Keratinocyte (primary cell): ENCODE measurements at regions not wholly inside any gene's neighbourhood (a gene's known extent, or its start where the extent isn't known, plus 50 kb on each side); places are given as distances from the start of the nearest gene placed in this dataset.

Source experiments
- DNase-seq: peaks from one replicate; pipeline ENCODE4 v3.0.0-alpha.2; 2011; ENCODE audit warnings: low read depth, missing footprints, low spot score
- FAIRE-seq: peaks from 2 replicates; lab custom pipeline; 2011; peaks lifted over from hg19 to GRCh38; lab: Jason Lieb, UNC
- H2AFZ ChIP-seq: 2 replicates; pipeline ENCODE4 v1.6.0; 2012; ENCODE audit warnings: low read length, control low read depth, inconsistent platforms; ENCODE audit not compliant: control insufficient read depth
- H3K27ac ChIP-seq: 2 replicates; pipeline ENCODE4 v1.5.1; 2011; ENCODE audit warnings: low read length; ENCODE audit not compliant: control insufficient read depth, insufficient read depth
- H3K27me3 ChIP-seq: 3 replicates; pipeline ENCODE4 v1.6.0; 2011; ENCODE audit warnings: low read length; ENCODE audit not compliant: control insufficient read depth, insufficient read depth; ENCODE audit errors: extremely low read depth
- H3K36me3 ChIP-seq, 2 experiments: 2 replicates in 1 of 2; 3 replicates in 1 of 2; pipeline ENCODE4 v1.5.1; 2011; ENCODE audit warnings: low read length in 2 of 2, mild to moderate bottlenecking in 1 of 2; ENCODE audit not compliant: control insufficient read depth in 2 of 2, insufficient read depth in 2 of 2; ENCODE audit errors: extremely low read depth in 1 of 2
- H3K4me1 ChIP-seq: 3 replicates; pipeline ENCODE4 v1.5.1; 2011; ENCODE audit warnings: low read length; ENCODE audit not compliant: control insufficient read depth, insufficient read depth; ENCODE audit errors: extremely low read depth
- H3K4me2 ChIP-seq: 3 replicates; pipeline ENCODE4 v1.6.0; 2011; ENCODE audit warnings: low read depth, low read length; ENCODE audit not compliant: control insufficient read depth, insufficient read depth; ENCODE audit errors: extremely low read depth
- H3K4me3 ChIP-seq, 3 experiments: fragments of 200-600 bp in 1 of 3; sonication (generic) in 1 of 3; 2 replicates in 2 of 3; 3 replicates in 1 of 3; pipeline ENCODE4 v1.5.1; 2011 to 2016; ENCODE audit warnings: low read length in 3 of 3, mild to moderate bottlenecking in 3 of 3, control low read depth in 2 of 3, inconsistent platforms in 1 of 3, low read depth in 1 of 3, mixed read lengths in 1 of 3, mixed run types in 1 of 3, moderate library complexity in 1 of 3; ENCODE audit not compliant: control insufficient read depth in 2 of 3, insufficient read depth in 2 of 3; ENCODE audit errors: extremely low read depth in 1 of 3
- H3K79me2 ChIP-seq: 2 replicates; pipeline ENCODE4 v1.6.0; 2012; ENCODE audit warnings: low read length; ENCODE audit not compliant: control insufficient read depth, insufficient read depth
- H3K9ac ChIP-seq: 3 replicates; pipeline ENCODE4 v1.6.0; 2011; ENCODE audit warnings: low read length; ENCODE audit not compliant: control insufficient read depth, insufficient read depth; ENCODE audit errors: extremely low read depth
- H3K9me1 ChIP-seq: 3 replicates; pipeline ENCODE4 v1.6.0; 2011; ENCODE audit warnings: low read length; ENCODE audit not compliant: control insufficient read depth, insufficient read depth; ENCODE audit errors: extremely low read depth
- H3K9me3 ChIP-seq: 2 replicates; pipeline ENCODE4 v1.5.1; 2012; ENCODE audit warnings: low read depth, low read length; ENCODE audit not compliant: control insufficient read depth
- H4K20me1 ChIP-seq: 3 replicates; pipeline ENCODE4 v1.6.0; 2011; ENCODE audit warnings: low read length; ENCODE audit not compliant: control insufficient read depth, insufficient read depth; ENCODE audit errors: extremely low read depth
- CTCF ChIP-seq, 3 experiments: IDR thresholded peaks in 1 of 3; conservative IDR thresholded peaks in 1 of 3; optimal IDR thresholded peaks in 1 of 3; 2 replicates in 2 of 3; 3 replicates in 1 of 3; pipeline versions ENCODE3 to v1.5.1; 2011; ENCODE audit warnings: low read length in 3 of 3, mild to moderate bottlenecking in 3 of 3, moderate library complexity in 2 of 3, control low read depth in 1 of 3, inconsistent platforms in 1 of 3; ENCODE audit not compliant: insufficient read depth in 2 of 3; ENCODE audit errors: extremely low read depth in 1 of 3
- EZH2 ChIP-seq: IDR thresholded peaks from one replicate; pipeline ENCODE4 v1.6.1; 2012; ENCODE audit warnings: inconsistent platforms, mild to moderate bottlenecking, low read length, moderate library complexity
- dilution Hi-C: fragments of 300-500 bp; cut with MboI; formaldehyde crosslinking; loops from one replicate; pipeline ENCODE4 v1.7.0; 2020; ENCODE audit warnings: low sequenced_read_pairs; ENCODE audit not compliant: extremely low pct_ligation_motif_present

- Histone ChIP-seq H3K27me3 (peaks cover 4% of the 10 kb centered on the region), H3K36me3 (no peaks in the 10 kb centered on the region), H3K9me1 (no peaks in the 10 kb centered on the region), H3K79me2 (no peaks in the 10 kb centered on the region), H3K4me2 (no peak overlapping the region), H3K9ac (no peak overlapping the region), H2AFZ (no peak overlapping the region), H3K9me3 (no peaks in the 10 kb centered on the region), H4K20me1 (no peaks in the 10 kb centered on the region), H3K4me3 (no peak overlapping the region), H3K27ac (no peak overlapping the region), H3K4me1 (peaks cover 3% of the 10 kb centered on the region)
- TF ChIP-seq CTCF (optimal IDR thresholded peaks at IDR 0.05 in 1 of 3, IDR thresholded peaks at IDR 0.05 in 1 of 3, conservative IDR thresholded peaks at IDR 0.05 in 1 of 3; ENCODE audit: extremely low read depth in 1 of 3, insufficient read depth in 2 of 3, low read length in 3 of 3) (no peak), EZH2 (no peak)
- no peak for DNase-seq
- dilution Hi-C loops: no loop called here
- no peak for FAIRE-seq
These were observed 276.4 kb upstream of the ROPN1 start for GRCh38 chr3:124268355-124268754.

DNA sequence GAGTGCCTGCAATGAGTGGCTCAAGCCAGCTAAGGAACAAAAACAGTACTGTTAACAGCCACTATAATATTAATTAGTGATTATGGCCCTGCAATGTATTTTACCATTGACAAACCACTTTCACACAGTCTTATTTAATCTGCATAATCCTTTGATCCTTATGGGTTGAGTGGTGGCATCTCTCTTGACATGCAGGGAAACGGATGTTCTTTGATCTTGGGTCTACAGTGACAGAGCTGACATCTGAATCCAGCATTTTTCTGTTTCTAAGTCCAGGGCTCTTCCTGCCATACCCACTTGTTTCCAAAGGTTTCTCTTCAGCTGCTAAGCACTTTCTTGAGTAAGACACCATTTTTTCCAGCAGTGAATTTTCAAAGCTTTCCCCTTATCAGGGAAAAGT, 277.7 kb upstream of the ROPN1 start:
- Histone ChIP-seq H3K9me1 (no peaks in the 10 kb centered on the region), H3K27ac (no peak overlapping the region), H3K9me3 (no peaks in the 10 kb centered on the region), H3K4me1 (no peaks in the 10 kb centered on the region), H3K4me2 (no peak overlapping the region), H3K27me3 (peaks cover 4% of the 10 kb centered on the region), H2AFZ (no peak overlapping the region), H4K20me1 (no peaks in the 10 kb centered on the region), H3K9ac (no peak overlapping the region), H3K4me3 (no peak overlapping the region), H3K79me2 (no peaks in the 10 kb centered on the region), H3K36me3 (no peaks in the 10 kb centered on the region)
- dilution Hi-C loops: no loop called here
- TF ChIP-seq EZH2: no peak
- no peak for TF ChIP-seq CTCF (optimal IDR thresholded peaks at IDR 0.05 in 1 of 3, IDR thresholded peaks at IDR 0.05 in 1 of 3, conservative IDR thresholded peaks at IDR 0.05 in 1 of 3; ENCODE audit: extremely low read depth in 1 of 3, insufficient read depth in 2 of 3, low read length in 3 of 3)
- DNase-seq (no peak), FAIRE-seq (no peak)
